GM12892 (cell line): ENCODE measurements at regions not wholly inside any gene's neighbourhood (a gene's known extent, or its start where the extent isn't known, plus 50 kb on each side); places are given as distances from the start of the nearest gene placed in this dataset.
A peak's percentile ranks its signal among the peaks of the same experiment; 100 is the strongest.
"Not testable (repeated sequence)": the region's sequence is repeated elsewhere in the genome, so short reads cannot be mapped to it uniquely, and the experiment has no call there.

ENCODE experiments used
- DNase-seq: peaks from one replicate; pipeline ENCODE4 v3.0.0; 2011; ENCODE audit not compliant: insufficient read length
- FAIRE-seq: peaks from 2 replicates; lab custom pipeline; 2011; peaks lifted over from hg19 to GRCh38; lab: Jason Lieb, UNC
- POLR2A ChIP-seq: IDR thresholded peaks from 2 replicates; pipeline ENCODE4 v1.6.1; 2011; ENCODE audit warnings: low read depth, low read length, control low read depth
- POLR2AphosphoS5 ChIP-seq: IDR thresholded peaks from 2 replicates; pipeline ENCODE4 v1.6.1; 2011; ENCODE audit warnings: low read depth, low read length, control low read depth
- TAF1 ChIP-seq: IDR thresholded peaks from 2 replicates; pipeline ENCODE4 v1.6.1; 2011; ENCODE audit warnings: low read depth, mild to moderate bottlenecking, control low read depth, low read length, borderline replicate concordance

DNA sequence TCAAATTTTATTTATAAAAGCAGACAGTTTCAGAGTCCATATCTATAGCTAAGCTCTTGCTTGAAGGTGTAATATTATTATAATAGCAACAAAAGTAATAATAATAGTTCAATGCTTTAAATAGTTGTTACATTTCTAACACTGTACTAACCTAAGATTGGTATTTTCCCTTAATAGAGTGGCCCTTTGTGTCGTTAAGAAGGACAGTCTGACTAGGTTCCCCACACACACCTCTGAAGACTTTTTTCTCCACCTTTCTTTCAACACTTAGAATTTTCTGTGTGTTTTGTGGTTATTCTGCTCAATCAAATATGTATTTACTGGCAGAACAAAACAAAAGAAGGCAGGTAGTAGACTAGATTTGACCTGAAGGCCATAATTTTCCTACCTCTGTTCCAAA is 223.2 kb upstream of the ACO1 start:
- DNase-seq, result no peak
- no peak for FAIRE-seq
- TF ChIP-seq TAF1 (no peak), POLR2A (no peak), POLR2AphosphoS5 (no peak)

DNA sequence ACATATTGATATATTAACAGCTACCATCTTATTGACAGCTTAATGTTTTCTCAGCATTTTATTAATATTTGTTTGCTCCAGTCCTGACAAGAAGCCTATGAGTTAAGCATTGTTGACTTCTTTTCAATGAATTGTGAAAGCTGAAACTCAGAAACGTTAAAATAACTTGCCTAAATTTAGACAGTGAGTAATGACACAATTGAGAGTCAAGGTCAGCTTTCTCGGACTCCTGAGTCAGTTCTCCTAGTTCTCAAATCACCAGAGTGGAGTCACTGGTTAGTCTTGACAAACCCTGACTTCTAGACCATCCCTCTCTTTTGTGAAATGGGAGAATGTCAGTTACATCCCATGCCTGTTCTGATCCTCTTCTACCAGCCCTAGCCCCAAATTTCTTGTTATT is 222.7 kb upstream of the ACO1 start:
- no peak for TF ChIP-seq POLR2A
- no peak for TF ChIP-seq POLR2AphosphoS5
- no peak for TF ChIP-seq TAF1
- no peak for FAIRE-seq
- DNase-seq, result no peak

DNA sequence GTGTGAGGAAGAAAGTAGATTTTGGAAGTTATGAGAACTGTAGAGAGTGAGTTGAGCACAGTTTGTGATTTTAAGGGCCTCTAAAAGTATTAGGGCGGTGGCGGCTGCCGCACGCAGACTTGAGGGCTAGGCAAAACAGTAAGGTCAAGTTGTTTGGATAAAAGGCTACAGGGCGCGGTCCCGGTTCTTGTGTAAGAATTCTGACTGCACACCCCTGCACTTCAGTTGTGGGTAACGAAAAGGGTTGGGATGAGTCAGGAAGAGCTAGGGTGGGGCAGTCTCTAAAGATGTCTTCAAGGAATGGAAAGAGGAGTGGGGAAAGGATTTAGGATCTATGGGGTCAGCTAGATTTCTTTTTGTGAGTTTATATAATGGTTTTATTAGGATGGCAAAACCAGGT is 218.1 kb upstream of the ACO1 start:
- not testable (repeated sequence) for FAIRE-seq, DNase-seq

GRCh38 chr9:32171339-32171738 is 213.1 kb upstream of the ACO1 start:
- DNase-seq (no peak), FAIRE-seq (no peak)
- TF ChIP-seq POLR2A, result no peak
- TF ChIP-seq TAF1, result no peak
- TF ChIP-seq POLR2AphosphoS5, result no peak

DNA sequence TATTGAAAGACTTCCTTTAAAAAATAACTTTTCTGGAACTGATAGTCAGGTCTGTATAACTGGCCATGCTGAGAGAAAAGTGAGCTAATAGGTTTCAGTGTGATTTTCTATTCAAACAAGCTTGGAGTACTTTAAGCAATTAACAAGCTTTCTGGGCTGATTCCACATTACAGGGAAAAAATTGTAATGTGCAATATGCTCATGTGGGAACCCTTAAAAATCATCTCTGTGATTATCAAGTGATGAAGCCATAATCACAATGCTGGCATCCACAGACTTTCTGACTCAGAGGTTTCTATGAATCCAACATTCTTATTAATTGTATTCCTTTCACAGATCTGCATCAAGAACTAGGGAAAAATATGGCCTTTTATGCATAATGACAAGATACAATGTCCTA is 212.2 kb upstream of the ACO1 start:
- DNase-seq (no peak), FAIRE-seq (no peak)
- TF ChIP-seq POLR2AphosphoS5, result no peak
- TF ChIP-seq TAF1, result no peak
- no peak for TF ChIP-seq POLR2A

GRCh38 chr9:32177396-32177795 is 207.0 kb upstream of the ACO1 start:
- TF ChIP-seq POLR2AphosphoS5 (no peak), TAF1 (no peak), POLR2A (no peak)
- FAIRE-seq (no peak), DNase-seq (no peak)

- no peak for DNase-seq
- no peak for FAIRE-seq
- TF ChIP-seq POLR2AphosphoS5 (no peak), POLR2A (no peak), TAF1 (no peak)
Measured at GRCh38 chr9:32180597-32180996, 203.8 kb upstream of the ACO1 start.

- DNase-seq (no peak), FAIRE-seq (no peak)
- no peak for TF ChIP-seq POLR2AphosphoS5
- no peak for TF ChIP-seq POLR2A
- TF ChIP-seq TAF1, result no peak
Measured at GRCh38 chr9:32200241-32200640, 184.2 kb upstream of the ACO1 start.

DNA sequence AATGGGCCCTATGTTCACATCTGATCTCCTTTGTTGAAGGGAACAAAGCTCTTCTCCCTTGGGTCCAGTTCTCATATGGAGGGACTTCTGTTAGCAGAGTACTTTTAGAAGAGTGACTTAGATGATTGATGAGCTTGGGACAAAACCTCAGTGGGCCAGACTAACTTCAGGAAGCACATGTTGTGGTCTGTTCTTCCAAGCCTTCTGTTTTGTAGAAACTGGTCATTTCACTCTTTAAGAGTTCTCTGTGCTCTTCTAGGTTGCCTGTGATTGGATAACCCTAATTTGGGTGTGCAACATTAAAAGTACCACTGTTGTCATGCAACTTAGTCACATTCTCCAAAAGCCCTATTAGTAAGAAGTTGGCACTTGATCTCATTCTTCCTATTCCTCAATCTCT is 183.5 kb upstream of the ACO1 start:
- no peak for FAIRE-seq
- TF ChIP-seq POLR2A (no peak), TAF1 (no peak), POLR2AphosphoS5 (no peak)
- DNase-seq, result no peak

- DNase-seq, FAIRE-seq: not testable (repeated sequence)
Measured at GRCh38 chr9:32209164-32209563, 175.3 kb upstream of the ACO1 start.

DNA sequence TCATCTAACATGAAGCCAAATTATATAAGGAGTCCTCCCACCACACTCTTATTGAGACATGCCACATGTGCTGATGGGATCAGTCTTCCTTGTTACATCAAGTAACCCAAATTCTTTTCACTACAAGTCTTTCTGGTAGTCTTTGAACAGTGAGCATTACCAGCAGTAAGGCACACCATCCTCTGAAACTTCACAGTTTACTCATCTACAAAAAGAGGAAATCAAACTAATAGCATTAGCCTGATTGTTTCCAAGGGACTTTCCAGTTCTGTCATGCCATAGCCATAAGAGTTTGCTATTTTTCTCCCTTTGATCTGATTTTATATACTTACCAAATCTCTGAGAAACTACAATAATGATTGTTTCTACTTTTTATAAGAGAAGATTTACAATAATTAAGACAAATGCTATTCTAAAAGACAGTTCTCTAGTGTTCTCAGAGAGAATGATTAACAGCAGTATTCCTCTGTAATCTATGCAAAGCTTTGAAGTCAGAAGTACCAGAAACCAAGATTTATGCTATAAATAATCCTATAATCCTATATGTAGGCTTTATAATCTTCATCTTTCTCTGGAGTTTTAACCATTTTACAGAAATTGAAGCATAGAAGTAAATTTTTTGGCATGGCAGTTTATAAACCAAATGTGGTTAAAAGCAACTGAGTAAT is 166.2 kb upstream of the ACO1 start:
- TF ChIP-seq POLR2A, result peak; percentile 51; the same call in 1 of the 2 replicates
- TF ChIP-seq POLR2AphosphoS5, result peak; percentile 74
- no peak for TF ChIP-seq TAF1
- DNase-seq (no peak), FAIRE-seq (peak; percentile 53)

DNA sequence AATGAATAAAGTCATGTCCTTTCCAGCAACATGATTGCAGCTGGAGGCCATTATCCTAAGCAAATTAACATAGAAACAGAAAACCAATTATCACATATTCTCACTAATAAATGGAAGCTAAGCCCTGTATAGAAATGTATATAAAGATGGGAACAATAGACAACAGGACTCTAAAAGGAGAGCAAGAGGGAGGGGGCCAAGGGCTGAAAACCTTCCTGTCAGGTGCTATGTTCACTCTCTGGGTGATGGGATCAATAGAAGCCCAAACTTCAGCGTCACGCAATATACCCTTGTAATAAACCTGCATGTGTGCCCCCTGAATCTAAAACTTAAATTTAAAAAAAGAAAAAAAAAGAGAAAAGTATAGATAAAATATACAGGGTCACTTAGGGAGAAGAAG is 163.7 kb upstream of the ACO1 start:
- TF ChIP-seq TAF1, result no peak
- TF ChIP-seq POLR2A, result no peak
- TF ChIP-seq POLR2AphosphoS5, result no peak
- FAIRE-seq (no peak), DNase-seq (no peak)

DNA sequence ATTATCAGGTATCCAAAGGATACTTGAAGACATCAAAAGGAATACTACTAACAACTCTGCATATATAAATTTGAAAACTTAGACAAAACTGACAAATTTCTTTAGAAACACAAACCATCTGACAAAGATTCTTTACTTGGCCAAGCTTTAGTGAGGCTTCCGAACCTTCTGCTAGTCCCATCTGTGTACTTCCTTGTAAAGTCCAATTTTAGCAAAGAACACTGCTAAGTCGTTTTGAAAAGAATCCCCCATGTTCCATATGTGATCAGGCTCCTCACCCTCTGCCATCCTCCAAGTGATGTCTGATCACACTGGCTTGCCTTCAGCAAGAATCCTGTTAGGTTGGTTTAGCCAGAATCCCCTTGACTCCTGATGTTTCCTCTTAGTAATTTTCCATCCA is 150.0 kb upstream of the ACO1 start:
- no peak for DNase-seq
- no peak for FAIRE-seq
- TF ChIP-seq POLR2AphosphoS5 (no peak), POLR2A (no peak), TAF1 (no peak)

DNA sequence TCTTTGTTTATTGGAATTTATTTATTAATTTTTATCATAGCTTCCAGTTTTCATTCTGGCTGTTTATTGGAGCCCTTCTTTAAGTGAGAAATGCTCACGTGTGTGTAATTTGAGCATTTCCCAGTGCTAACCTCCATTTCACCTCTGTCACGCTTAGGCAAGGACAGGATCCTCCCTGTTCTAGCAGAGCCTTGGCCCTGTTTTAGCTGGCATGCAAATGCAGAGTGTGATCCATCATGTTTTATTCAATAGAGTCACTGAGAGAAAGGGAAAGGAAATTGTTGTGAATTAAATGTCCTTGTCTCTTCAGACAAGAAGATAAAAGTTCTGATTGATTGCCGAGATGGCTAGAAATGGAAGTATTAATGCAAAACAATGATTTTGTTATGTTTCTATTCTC is 137.3 kb upstream of the ACO1 start:
- no peak for DNase-seq
- FAIRE-seq, result no peak
- TF ChIP-seq POLR2AphosphoS5 (no peak), TAF1 (no peak), POLR2A (no peak)

GRCh38 chr9:32248189-32248712 is 136.2 kb upstream of the ACO1 start:
- FAIRE-seq (no peak), DNase-seq (no peak)
- no peak for TF ChIP-seq POLR2AphosphoS5
- TF ChIP-seq TAF1, result no peak
- TF ChIP-seq POLR2A, result no peak
